ENCODE measurements at regions not wholly inside any gene's neighbourhood (a gene's known extent, or its start where the extent isn't known, plus 50 kb on each side); places are given as distances from the start of the nearest gene placed in this dataset.

DNA sequence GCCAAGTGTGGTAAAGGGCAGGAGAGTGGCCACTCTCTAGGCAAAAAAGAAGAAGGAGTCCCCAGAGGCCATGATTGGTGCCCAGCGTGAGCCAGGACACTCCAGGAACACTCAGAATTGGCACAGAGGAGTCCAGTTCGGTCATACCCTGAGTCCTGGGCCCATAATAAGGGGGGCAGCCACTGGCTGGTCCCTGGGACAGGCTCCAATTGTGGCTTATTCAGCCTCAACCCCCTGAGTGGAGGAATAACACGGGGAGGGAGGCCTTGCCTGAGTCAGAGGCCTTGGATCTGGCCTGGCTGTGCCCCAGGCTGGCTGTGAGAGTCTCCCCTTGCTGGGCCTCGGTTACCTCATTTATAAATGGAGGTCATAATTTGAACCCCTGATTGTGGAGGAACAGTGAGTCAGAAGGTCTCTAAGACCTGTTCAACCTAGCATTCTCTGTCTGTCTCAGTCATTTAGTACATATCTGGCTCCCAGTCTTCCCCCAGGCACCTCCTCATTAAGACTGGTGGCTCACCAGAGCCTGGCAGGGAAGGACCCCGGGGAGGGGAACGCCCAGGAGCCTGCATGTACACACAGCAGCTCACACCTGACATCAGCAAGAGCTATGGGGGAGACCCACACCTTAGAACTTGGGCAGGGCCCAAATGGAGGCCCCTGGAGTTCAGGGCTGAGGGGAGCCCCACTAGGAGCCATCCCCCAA lies 95.9 kb upstream of the ATP2B2 start:
- no peak overlapping the region for H3K4me3 ChIP-seq (ENCODE audit: insufficient read depth, low read depth, low read length)
- no peaks in the 10 kb centered on the region for H3K27me3 ChIP-seq (ENCODE audit: control insufficient read depth, insufficient read depth, low read length)
- H3K36me3 ChIP-seq (replicated peaks; ENCODE audit: control insufficient read depth, insufficient read depth, low read length) = no peaks in the 10 kb centered on the region
- DNase-seq = no peak

DNA sequence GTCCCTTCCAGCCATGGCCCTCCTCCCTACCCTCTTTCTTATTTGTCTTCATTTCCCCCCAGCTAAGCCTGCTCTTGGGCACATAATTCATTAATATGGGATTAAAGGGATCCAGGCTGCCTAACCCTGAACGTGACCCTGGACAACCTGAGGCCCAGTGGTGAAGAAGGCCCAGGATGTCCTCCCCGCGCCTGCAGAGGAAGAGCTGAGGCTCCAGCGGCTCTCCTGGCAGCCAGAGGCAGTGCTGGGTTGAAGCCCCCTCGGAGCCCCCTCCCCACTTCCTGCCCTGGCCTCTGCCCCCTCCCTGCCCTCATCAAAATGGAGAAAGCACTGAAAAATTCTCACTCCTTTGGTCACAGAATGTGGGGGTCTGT lies 96.5 kb upstream of the ATP2B2 start:
- no peak for DNase-seq
- Histone ChIP-seq H3K36me3 (replicated peaks; ENCODE audit: control insufficient read depth, insufficient read depth, low read length) (no peaks in the 10 kb centered on the region), H3K27me3 (ENCODE audit: control insufficient read depth, insufficient read depth, low read length) (no peaks in the 10 kb centered on the region), H3K4me3 (ENCODE audit: insufficient read depth, low read depth, low read length) (no peak overlapping the region)

DNA sequence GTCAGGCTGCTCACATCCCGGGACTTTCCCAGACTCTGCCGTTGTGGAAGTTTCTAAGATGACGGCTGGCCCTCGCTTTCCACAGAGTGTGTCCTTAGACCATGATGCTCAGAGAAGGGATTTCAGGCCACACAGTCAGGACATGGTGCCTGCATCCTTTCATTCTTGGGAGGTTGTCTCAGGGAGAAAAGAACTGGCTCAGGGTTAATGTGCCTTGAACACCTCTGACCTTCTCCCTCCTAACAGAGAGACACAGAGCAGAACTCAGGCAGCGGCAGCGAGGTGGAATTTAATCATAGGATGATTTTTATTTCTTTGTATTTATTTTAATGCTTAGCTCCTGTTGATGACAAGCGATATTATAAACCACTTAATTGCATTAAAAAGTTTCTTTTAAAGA lies 96.9 kb upstream of the ATP2B2 start:
- H3K27me3 ChIP-seq (ENCODE audit: control insufficient read depth, insufficient read depth, low read length) = no peaks in the 10 kb centered on the region
- no peaks in the 10 kb centered on the region for H3K36me3 ChIP-seq (replicated peaks; ENCODE audit: control insufficient read depth, insufficient read depth, low read length)
- no peak overlapping the region for H3K4me3 ChIP-seq (ENCODE audit: insufficient read depth, low read depth, low read length)
- DNase-seq = no peak

DNA sequence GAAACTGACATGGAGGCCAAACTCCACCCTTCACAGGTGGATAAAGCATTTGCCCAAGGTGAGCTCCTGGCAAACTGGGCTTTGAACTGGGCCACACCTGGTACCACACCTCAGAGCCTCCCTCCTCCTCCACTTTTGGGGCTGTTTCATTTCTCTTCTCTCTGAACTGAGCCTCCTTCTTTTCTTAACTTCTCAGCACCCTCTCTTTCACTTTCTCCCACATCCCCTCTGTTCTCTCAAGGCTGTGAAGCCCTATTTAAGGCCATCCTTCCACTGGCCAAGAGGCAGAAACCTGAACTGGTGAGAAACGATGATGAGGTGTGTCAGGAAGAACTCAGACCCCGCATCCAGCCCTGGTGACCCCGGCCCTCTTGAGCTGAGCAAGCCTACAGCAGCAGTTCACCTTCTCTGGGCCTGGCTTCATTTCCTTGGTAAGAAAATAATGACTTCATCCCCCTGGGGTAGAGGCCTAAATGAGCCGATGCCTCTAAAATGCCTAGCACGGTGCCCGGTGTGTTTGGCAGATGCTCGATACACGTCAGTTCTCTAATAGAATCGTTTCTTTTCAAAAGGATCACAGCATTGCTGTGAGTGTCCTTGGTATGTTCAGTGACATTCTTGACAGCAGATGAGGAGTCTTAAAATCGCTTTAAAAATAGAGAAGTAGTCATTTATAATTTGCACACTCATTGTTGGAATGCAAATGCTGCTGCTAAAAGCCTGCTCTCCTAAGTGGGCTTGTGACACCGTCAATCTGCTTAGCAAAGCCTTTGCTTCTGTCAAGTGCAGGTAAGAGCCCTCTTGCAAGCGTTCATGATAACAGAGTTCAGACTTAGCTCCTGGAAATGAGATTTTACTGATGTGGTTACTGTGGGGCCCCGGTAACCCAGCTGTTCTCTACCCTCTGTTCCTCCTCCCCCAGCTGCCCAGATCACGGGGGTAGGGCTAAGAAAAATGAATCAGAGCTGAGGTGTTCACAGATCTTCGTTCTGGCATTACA lies 97.7 kb upstream of the ATP2B2 start:
- Histone ChIP-seq H3K27me3 (ENCODE audit: control insufficient read depth, insufficient read depth, low read length) (no peaks in the 10 kb centered on the region), H3K36me3 (replicated peaks; ENCODE audit: control insufficient read depth, insufficient read depth, low read length) (no peaks in the 10 kb centered on the region), H3K4me3 (ENCODE audit: insufficient read depth, low read depth, low read length) (no peak overlapping the region)
- DNase-seq = no peak

DNA sequence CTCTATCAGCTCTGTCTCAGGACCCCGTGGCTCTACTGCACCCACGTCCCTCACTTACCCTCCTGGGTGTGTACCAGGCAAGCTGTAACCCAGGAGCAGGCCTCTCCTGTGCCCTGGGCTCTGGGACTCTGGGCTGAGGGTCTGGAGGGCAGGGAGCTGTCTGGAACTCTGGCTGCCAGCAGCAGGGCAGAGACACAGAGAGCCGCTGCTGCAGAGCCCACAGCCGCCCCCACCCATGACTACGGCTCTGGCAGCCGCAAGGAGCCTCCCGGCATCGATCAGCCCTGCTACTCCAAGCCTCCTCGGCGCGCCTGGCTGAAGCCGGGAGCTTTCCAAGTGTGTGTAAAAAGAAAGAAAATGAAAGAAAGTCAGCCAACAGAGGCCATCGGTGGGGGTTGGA lies 103.7 kb upstream of the ATP2B2 start:
- Histone ChIP-seq H3K36me3 (replicated peaks; ENCODE audit: control insufficient read depth, insufficient read depth, low read length) (no peaks in the 10 kb centered on the region), H3K27me3 (ENCODE audit: control insufficient read depth, insufficient read depth, low read length) (no peaks in the 10 kb centered on the region), H3K4me3 (ENCODE audit: insufficient read depth, low read depth, low read length) (no peak overlapping the region)
- peak; percentile 56 for DNase-seq

DNA sequence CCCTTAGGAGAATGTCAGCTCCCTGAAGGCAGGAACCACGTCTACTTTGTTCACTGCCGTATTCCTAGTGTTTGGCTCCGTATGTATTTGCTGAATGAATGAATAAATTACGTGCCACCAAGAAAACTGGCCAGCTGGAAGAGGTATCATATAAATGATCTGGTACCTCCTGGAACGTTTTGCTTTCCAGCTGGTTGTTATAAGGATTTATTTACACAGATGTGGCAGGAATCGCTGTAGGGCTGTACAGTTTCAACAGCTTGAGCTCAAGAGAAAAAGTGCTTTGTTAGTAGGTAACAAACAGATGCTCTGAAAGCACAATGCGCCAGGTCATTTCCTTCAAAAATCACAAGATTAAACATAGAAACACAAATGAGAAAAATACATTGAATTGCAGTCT lies 108.8 kb upstream of the ATP2B2 start:
- H3K4me3 ChIP-seq (ENCODE audit: insufficient read depth, low read depth, low read length) = no peak overlapping the region
- no peaks in the 10 kb centered on the region for H3K27me3 ChIP-seq (ENCODE audit: control insufficient read depth, insufficient read depth, low read length)
- no peak for DNase-seq
- no peaks in the 10 kb centered on the region for H3K36me3 ChIP-seq (replicated peaks; ENCODE audit: control insufficient read depth, insufficient read depth, low read length)

DNA sequence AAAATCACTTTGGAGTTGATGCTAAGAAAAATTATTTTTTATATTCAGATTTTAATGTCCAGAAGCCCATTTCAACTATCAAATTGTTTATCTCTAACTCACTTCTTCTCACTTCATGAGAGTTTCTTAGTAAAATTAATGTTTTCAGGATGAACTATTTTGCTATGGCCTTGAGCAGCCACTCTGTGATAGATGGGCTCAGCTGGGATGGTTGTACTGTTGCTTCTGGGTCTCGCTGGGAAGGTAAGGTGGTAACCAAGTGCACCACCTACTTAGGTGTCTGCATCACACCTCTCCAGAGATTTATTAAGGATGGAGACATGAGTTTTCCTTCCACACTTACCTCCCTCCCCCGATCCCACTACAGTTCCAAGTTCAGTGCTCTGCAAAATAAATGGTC lies 110.3 kb upstream of the ATP2B2 start:
- no peaks in the 10 kb centered on the region for H3K27me3 ChIP-seq (ENCODE audit: control insufficient read depth, insufficient read depth, low read length)
- no peak for DNase-seq
- no peaks in the 10 kb centered on the region for H3K36me3 ChIP-seq (replicated peaks; ENCODE audit: control insufficient read depth, insufficient read depth, low read length)
- H3K4me3 ChIP-seq (ENCODE audit: insufficient read depth, low read depth, low read length) = no peak overlapping the region

GRCh38 chr3:10616321-10616720 lies 110.9 kb upstream of the ATP2B2 start:
- Histone ChIP-seq H3K36me3 (replicated peaks; ENCODE audit: control insufficient read depth, insufficient read depth, low read length) (no peaks in the 10 kb centered on the region), H3K4me3 (ENCODE audit: insufficient read depth, low read depth, low read length) (no peak overlapping the region), H3K27me3 (ENCODE audit: control insufficient read depth, insufficient read depth, low read length) (no peaks in the 10 kb centered on the region)
- no peak for DNase-seq

DNA sequence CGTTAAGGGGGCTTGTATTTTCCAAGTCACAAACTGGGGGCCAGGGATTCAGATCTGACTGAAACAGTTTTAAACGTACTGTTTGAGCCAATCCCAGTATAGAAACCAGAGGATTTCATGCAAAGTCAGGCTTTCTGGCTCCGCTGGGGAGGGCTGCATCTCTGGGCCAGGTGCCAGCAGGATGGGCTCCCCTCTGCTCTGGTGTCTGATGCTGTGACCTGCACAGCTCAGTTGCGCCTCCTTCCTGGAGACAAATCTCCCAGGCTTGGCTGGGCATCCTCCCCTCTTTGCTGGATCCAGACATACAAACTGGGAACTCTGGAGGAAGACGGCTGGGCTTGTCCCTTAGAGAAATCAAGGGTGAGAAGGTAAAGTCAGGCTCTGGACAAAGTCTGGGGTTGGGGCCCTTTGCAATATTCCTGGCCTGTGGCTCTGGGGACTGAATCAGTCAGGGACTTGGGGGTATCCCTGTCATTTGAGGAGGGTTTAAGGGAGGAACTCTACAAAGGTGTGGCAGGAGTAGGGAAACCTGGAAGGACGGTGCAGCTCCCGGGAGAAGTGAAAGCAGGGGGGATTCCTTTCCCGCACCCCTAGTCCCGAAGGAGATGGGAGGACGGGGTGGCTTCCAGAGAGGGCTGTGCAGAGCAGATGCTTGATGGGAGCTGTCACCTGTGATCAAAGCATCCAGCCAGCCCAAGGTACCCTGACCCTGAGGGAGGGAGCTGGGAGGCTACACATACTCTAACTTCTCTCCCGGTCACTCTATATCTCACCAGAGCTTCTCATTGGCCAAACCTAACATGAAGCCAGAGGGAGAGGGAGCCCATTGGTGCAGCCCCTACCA lies 114.8 kb upstream of the ATP2B2 start:
- Histone ChIP-seq H3K4me3 (ENCODE audit: insufficient read depth, low read depth, low read length) (no peak overlapping the region), H3K27me3 (ENCODE audit: control insufficient read depth, insufficient read depth, low read length) (no peaks in the 10 kb centered on the region), H3K36me3 (replicated peaks; ENCODE audit: control insufficient read depth, insufficient read depth, low read length) (no peaks in the 10 kb centered on the region)
- no peak for DNase-seq

- DNase-seq = no peak
- no peaks in the 10 kb centered on the region for H3K27me3 ChIP-seq (ENCODE audit: control insufficient read depth, insufficient read depth, low read length)
- no peak overlapping the region for H3K4me3 ChIP-seq (ENCODE audit: insufficient read depth, low read depth, low read length)
- no peaks in the 10 kb centered on the region for H3K36me3 ChIP-seq (replicated peaks; ENCODE audit: control insufficient read depth, insufficient read depth, low read length)
These were observed 115.4 kb upstream of the ATP2B2 start for GRCh38 chr3:10620833-10621082.

GRCh38 chr3:10623578-10624275 lies 118.3 kb upstream of the ATP2B2 start:
- H3K36me3 ChIP-seq (replicated peaks; ENCODE audit: control insufficient read depth, insufficient read depth, low read length) = no peaks in the 10 kb centered on the region
- H3K4me3 ChIP-seq (ENCODE audit: insufficient read depth, low read depth, low read length) = no peak overlapping the region
- DNase-seq = no peak
- no peaks in the 10 kb centered on the region for H3K27me3 ChIP-seq (ENCODE audit: control insufficient read depth, insufficient read depth, low read length)

GRCh38 chr3:10625323-10625722 lies 119.9 kb upstream of the ATP2B2 start:
- H3K36me3 ChIP-seq (replicated peaks; ENCODE audit: control insufficient read depth, insufficient read depth, low read length) = no peaks in the 10 kb centered on the region
- no peak overlapping the region for H3K4me3 ChIP-seq (ENCODE audit: insufficient read depth, low read depth, low read length)
- DNase-seq = peak; percentile 55
- no peaks in the 10 kb centered on the region for H3K27me3 ChIP-seq (ENCODE audit: control insufficient read depth, insufficient read depth, low read length)

GRCh38 chr3:10627884-10628572 lies 122.6 kb upstream of the ATP2B2 start:
- peak; percentile 71 for DNase-seq
- Histone ChIP-seq H3K36me3 (replicated peaks; ENCODE audit: control insufficient read depth, insufficient read depth, low read length) (no peaks in the 10 kb centered on the region), H3K27me3 (ENCODE audit: control insufficient read depth, insufficient read depth, low read length) (no peaks in the 10 kb centered on the region), H3K4me3 (ENCODE audit: insufficient read depth, low read depth, low read length) (no peak overlapping the region)
